Cardiac muscle cell (in vitro differentiated cells and primary cell): ENCODE measurements at regions not wholly inside any gene's neighbourhood (a gene's known extent, or its start where the extent isn't known, plus 50 kb on each side); places are given as distances from the start of the nearest gene placed in this dataset.

Experiments
- DNase-seq, 2 donors: peaks; one replicate each; pipeline versions ENCODE4 v3.0.0 to v3.0.0-alpha.2; 2010 to 2017; ENCODE audit warnings: low read depth in 1 of 2, low spot score in 1 of 2
- H3K27ac ChIP-seq: fragments of 200-600 bp; sonication (generic); 2 replicates; pipeline ENCODE4 v1.5.1; 2016
- H3K27me3 ChIP-seq: fragments of 200-600 bp; sonication (generic); 2 replicates; pipeline ENCODE4 v1.6.0; 2016; ENCODE audit warnings: control low read depth
- H3K36me3 ChIP-seq: fragments of 200-600 bp; sonication (generic); 2 replicates; pipeline ENCODE4 v1.5.1; 2016; ENCODE audit warnings: control low read depth
- H3K4me1 ChIP-seq: fragments of 200-600 bp; sonication (generic); 2 replicates; pipeline ENCODE4 v1.8.1; 2017; ENCODE audit warnings: low read depth, mild to moderate bottlenecking, mixed run types
- H3K4me3 ChIP-seq: fragments of 200-600 bp; sonication (generic); 2 replicates; pipeline ENCODE4 v1.5.1; 2016; ENCODE audit warnings: mild to moderate bottlenecking
- H3K9me3 ChIP-seq: fragments of 200-600 bp; sonication (generic); 2 replicates; pipeline ENCODE4 v1.5.1; 2017; ENCODE audit warnings: low read depth, mild to moderate bottlenecking, control low read depth
- TF ChIP-seq, protein P1 (sequence below): IDR thresholded peaks from 2 replicates; pipeline ENCODE4 v1.5.1; 2012; ENCODE audit warnings: low read depth, mild to moderate bottlenecking, low read length

- no peak overlapping the region for H3K27ac ChIP-seq
- H3K4me1 ChIP-seq, result no peaks in the 10 kb centered on the region
- TF ChIP-seq, protein P1, sequence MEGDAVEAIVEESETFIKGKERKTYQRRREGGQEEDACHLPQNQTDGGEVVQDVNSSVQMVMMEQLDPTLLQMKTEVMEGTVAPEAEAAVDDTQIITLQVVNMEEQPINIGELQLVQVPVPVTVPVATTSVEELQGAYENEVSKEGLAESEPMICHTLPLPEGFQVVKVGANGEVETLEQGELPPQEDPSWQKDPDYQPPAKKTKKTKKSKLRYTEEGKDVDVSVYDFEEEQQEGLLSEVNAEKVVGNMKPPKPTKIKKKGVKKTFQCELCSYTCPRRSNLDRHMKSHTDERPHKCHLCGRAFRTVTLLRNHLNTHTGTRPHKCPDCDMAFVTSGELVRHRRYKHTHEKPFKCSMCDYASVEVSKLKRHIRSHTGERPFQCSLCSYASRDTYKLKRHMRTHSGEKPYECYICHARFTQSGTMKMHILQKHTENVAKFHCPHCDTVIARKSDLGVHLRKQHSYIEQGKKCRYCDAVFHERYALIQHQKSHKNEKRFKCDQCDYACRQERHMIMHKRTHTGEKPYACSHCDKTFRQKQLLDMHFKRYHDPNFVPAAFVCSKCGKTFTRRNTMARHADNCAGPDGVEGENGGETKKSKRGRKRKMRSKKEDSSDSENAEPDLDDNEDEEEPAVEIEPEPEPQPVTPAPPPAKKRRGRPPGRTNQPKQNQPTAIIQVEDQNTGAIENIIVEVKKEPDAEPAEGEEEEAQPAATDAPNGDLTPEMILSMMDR, result no peak
- no peaks in the 10 kb centered on the region for H3K9me3 ChIP-seq
- no peak for DNase-seq
- H3K27me3 ChIP-seq, result no peaks in the 10 kb centered on the region
- no peak overlapping the region for H3K4me3 ChIP-seq
- H3K36me3 ChIP-seq, result no peaks in the 10 kb centered on the region
Measured at GRCh38 chr15:38720893-38721567, 156.4 kb upstream of the RASGRP1 start.

DNA sequence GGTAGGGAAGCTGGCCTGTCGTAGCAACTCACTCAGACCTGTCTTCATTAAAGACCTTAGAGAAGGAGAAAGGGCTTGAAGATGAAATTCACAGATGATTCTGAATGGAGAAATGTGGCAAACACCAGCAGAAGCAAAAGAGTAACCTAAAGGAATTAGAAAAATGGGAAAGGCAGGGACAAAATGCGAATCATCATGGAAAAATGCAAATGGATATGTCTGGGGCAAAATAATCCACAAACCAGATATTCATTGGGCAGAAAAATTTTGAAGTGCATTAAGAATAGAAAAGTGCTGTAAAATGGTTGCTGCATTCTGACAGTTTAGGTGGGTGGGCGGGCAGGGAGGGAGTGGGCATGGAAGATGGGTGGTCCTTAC, 156.9 kb upstream of the RASGRP1 start:
- no peaks in the 10 kb centered on the region for H3K27me3 ChIP-seq
- H3K27ac ChIP-seq, result no peak overlapping the region
- H3K4me3 ChIP-seq, result no peak overlapping the region
- H3K4me1 ChIP-seq, result no peaks in the 10 kb centered on the region
- no peak for DNase-seq
- H3K36me3 ChIP-seq, result no peaks in the 10 kb centered on the region
- TF ChIP-seq, protein P1, result no peak
- H3K9me3 ChIP-seq, result no peaks in the 10 kb centered on the region

DNA sequence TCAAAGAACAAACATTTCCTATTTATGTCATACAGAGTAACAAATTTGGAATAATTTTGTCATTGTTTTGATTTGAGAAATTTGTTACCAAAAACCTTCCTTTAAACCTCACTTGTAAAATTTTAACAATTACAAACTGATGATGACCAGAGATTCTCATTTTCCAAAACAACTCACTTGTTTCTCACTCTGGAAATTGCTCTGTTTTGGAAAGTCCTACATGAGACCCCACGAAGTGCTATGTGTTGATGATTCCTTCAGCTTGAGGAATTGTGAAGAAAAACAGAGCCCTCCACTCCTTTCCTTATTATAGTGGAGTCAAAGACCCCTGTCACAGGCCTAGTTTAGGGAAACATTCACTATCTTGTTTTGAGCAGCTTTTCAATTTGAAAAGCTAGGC, 157.6 kb upstream of the RASGRP1 start:
- TF ChIP-seq, protein P1, result no peak

GRCh38 chr15:38724827-38725226, 160.2 kb upstream of the RASGRP1 start:
- Histone ChIP-seq H3K36me3 (no peaks in the 10 kb centered on the region), H3K27ac (no peak overlapping the region), H3K27me3 (no peaks in the 10 kb centered on the region), H3K4me3 (no peak overlapping the region), H3K4me1 (no peaks in the 10 kb centered on the region), H3K9me3 (no peaks in the 10 kb centered on the region)
- DNase-seq, result no peak
- TF ChIP-seq, protein P1, result no peak

More for the DNA sequence above, 157.6 kb upstream of the RASGRP1 start:
- no peak for DNase-seq
- H3K27me3 ChIP-seq, result no peaks in the 10 kb centered on the region
- no peak overlapping the region for H3K4me3 ChIP-seq
- no peaks in the 10 kb centered on the region for H3K36me3 ChIP-seq
- no peaks in the 10 kb centered on the region for H3K9me3 ChIP-seq
- H3K27ac ChIP-seq, result no peak overlapping the region
- no peaks in the 10 kb centered on the region for H3K4me1 ChIP-seq

- Histone ChIP-seq H3K36me3 (no peaks in the 10 kb centered on the region), H3K4me1 (no peaks in the 10 kb centered on the region), H3K27ac (no peak overlapping the region), H3K4me3 (no peak overlapping the region), H3K27me3 (no peaks in the 10 kb centered on the region), H3K9me3 (no peaks in the 10 kb centered on the region)
- TF ChIP-seq, protein P1, result no peak
- no peak for DNase-seq
Measured at GRCh38 chr15:38726187-38726586, 161.6 kb upstream of the RASGRP1 start.
